ENCODE measurements at regions not wholly inside any gene's neighbourhood (a gene's known extent, or its start where the extent isn't known, plus 50 kb on each side); places are given as distances from the start of the nearest gene placed in this dataset.

GRCh38 chr6:168227840-168228239, 91.7 kb downstream of the DACT2 start:
- TF ChIP-seq CTCF (IDR thresholded peaks at IDR 0.05 in 4 of 5, conservative IDR thresholded peaks at IDR 0.05 in 1 of 5): no peak
- no peak for TF ChIP-seq POLR2A (IDR thresholded peaks at IDR 0.05)

Data from gastrocnemius medialis (tissue), 4 donors.